Right ventricle myocardium superior (tissue), 1 donor: ENCODE measurements at regions not wholly inside any gene's neighbourhood (a gene's known extent, or its start where the extent isn't known, plus 50 kb on each side); places are given as distances from the start of the nearest gene placed in this dataset.

Experiments used
- ATAC-seq: fragments of 200-7000 bp; cut with Tn5 transposase; one replicate; pipeline ENCODE4 v1.9.1; 2020; ENCODE audit warnings: mild to moderate bottlenecking; ENCODE audit not compliant: poor library complexity
- DNase-seq: peaks from one replicate; pipeline ENCODE4 v3.0.0-alpha.2; 2020
- intact Hi-C: fragments of 100-400 bp; cut with DNase I; formaldehyde crosslinking; loops from one replicate; pipeline ENCODE4 v1.11.2; 2022
- donor health status: DM: no; HTN: yes; CAD: no; lungs with severe emphysema.

DNA sequence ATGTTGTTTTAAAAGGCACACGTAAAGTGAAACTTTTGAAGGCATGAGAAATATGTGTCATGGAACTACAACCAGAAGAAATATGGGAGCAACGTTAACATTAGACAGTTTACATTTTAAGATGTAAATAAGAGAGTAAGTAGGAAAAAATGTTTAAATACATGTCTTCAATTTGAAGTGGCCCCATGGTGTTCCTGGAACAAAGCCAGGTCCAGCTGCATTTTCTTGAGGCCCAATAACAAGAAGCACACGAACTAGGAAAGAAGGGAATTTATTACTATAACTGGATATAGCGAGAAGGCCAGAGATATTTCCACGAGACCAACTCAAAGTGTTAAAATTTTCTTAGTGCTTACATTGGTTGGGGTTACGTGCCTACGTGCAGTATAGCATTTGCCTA is 458.1 kb downstream of the KCTD8 start:
- ATAC-seq, result no peak
- DNase-seq, result no peak
- intact Hi-C loops, result no loop called here

DNA sequence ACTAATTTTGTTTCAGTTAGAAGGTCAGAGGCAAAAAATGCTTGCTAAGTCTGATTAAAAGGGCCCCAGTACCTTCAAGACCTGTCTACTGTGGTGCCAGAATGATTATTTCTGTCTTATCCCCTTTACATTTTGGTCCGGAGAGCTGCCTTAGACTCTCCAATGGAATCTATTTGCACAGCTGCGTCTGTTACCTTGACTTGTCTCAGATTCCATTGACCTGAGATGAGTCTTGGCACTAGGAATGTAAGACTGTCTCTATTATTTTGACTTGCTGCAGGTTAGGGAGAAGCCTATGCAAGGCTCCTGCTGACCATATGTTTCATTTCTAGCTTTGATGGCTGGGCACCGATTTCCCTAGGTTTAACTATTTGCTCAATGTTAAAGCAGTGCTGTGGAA is 457.6 kb downstream of the KCTD8 start:
- ATAC-seq (no peak), DNase-seq (no peak)
- intact Hi-C loops, result no loop called here

DNA sequence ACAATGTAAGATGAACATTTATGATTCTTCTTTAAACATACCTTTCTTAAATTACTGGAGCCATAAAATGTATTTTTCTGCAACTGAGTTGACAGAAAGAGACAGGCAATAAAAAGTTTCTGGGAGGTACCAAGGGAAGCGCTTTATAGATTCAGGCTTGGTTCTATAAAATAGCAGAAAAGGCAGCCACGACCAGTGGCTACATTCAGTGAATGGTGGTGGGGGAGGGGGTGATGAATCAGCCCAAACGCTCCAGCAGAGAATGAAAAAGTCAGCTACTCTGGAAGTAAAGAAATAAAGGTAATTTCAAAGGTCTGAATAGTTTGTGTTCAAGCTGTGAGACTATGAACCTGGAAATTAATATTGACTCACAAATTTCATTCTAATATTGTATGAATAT is 456.1 kb downstream of the KCTD8 start:
- DNase-seq, result no peak
- intact Hi-C loops, result no loop called here
- ATAC-seq, result no peak

DNA sequence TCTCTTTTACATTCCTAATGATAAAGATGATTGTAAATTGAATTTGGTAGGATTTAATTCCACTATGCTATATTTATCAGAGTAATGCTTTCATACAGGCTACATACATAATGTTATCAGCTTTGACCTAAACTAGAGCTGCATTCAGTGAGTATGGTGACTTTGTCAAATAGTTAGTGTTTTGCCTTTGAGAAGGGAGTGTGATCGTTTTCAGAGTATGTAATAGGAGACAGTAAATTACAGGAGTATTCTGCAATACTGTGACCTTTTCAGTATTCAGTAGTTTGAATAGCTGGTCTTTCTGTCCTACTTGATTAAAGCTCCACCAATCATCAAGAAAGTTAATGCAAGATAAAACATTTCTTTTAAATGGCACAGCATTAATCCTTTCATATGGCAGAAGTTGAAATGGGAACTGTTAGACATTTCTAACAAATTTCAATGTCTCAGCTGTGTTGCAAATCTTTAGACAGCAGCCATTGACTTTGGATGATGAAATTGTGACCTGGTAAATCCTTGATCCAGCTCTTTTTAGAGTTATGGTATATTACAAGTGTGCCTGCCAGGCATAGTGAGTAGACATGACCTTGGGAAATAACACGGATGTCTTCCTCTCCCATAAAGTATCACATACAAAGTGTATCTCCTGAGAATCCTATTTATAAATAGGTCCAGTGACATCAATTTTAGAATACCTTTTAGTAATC is 455.3 kb downstream of the KCTD8 start:
- intact Hi-C loops, result no loop called here

DNA sequence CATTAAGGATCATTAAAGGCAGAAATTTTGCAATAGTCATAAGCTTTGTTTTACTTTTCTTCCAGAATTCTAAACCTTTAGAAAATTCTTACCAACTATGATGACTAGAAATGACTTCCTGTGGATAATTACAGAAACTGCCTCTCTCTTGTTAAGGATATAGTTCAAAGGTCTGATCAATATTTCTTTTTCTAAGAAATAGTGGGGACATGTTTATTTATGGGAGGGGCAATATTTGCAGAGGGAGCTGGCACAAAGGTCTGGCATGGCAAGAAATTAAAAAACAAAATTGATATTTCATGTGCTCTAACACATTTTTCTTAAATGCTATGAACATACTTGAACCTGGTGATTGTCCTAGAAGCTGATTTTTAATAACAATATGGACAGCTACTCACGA is 448.9 kb downstream of the KCTD8 start:
- DNase-seq (no peak), ATAC-seq (no peak)
- intact Hi-C loops, result no loop called here

More for the DNA sequence above, 455.3 kb downstream of the KCTD8 start:
- ATAC-seq (no peak), DNase-seq (no peak)

DNA sequence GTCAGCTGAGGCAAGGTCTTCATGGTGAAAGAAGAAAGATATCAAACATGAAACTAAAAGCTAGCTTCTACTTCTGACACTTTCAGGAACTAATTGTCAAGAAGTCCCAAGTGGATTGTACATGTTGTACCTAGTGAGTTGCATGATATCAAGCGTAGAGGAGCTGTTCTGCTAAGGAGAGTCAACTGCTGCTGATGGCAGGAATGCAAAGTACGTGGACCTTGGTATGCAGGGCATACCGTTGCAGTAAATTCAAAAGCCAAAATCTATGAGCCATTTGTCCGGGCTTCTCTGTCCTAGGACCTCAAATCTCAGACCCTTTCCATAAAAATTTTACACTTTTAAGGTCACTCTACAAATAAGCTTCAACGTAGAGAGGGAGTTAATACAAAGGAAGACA is 446.2 kb downstream of the KCTD8 start:
- intact Hi-C loops, result no loop called here
- no peak for ATAC-seq
- no peak for DNase-seq

DNA sequence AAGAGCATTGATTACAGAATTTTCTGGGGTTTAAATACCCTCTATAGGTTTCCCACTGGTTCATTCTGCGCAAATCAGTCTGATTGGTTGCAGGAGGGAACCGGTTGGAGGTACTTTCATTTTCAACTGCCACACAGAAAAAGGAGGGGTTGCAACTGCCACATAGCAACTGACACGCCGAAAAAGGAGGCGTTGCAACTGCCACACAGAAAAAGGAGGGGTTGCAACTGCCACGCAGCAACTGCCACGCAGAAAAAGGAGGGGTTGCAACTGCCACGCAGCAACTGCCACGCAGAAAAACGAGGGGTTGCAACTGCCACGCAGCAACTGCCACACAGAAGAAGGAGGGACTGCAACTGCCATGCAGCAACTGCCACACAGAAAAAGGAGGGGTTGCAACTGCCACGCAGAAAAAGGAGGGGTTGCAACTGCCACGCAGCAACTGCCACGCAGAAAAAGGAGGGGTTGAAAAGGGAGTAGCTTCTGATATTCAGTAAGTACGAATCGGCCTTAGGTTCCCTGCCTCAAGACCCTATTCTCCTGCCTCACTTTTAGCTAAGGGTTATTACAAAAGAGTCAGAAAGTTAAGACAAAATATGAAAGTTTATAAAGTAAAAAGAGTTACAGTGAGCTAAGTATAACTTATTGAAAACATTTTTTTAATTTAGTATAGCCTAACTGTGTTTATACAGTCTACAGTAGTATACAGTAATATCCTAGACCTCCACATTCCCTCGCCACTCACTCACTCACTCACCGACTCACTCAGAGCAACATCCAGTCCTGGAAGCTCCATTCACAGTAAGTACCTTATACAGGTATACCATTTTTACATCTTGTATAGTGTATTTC is 431.8 kb downstream of the KCTD8 start:
- intact Hi-C loops, result no loop called here
- DNase-seq (no peak), ATAC-seq (no peak)

DNA sequence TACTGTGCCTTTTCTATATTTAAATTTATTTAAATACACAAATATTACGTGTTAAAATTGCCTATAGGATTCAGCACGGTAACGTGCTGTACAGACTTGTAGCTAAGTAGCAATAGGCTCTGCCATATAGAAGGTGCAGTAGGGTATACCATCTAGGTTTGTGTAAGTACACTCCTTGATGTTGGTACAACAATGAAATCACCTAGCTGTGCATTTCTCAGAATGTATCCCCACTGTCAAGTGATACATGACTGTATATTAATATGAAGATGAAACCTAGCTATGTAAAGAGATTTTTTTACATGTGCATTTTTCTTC is 431.2 kb downstream of the KCTD8 start:
- DNase-seq (no peak), ATAC-seq (no peak)
- intact Hi-C loops, result no loop called here

DNA sequence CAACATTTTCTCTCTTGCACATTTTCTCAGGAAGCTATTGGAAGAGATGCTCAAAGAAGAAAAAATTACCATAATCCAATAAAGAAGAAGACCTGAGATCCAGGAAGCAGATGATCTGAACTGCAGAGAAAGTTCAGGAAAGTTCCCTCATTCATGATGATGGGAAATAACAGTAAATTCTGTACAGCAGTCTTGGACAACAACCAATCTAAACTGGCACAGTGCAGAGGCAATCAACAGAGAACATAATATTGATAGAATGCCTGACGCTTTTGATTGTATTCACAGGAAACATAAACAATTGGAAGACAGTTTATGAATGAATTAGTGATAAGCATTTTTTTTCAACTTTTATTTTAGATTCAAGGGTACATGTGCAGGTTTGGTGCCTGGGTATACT is 428.9 kb downstream of the KCTD8 start:
- ATAC-seq, result no peak
- intact Hi-C loops, result no loop called here
- no peak for DNase-seq

DNA sequence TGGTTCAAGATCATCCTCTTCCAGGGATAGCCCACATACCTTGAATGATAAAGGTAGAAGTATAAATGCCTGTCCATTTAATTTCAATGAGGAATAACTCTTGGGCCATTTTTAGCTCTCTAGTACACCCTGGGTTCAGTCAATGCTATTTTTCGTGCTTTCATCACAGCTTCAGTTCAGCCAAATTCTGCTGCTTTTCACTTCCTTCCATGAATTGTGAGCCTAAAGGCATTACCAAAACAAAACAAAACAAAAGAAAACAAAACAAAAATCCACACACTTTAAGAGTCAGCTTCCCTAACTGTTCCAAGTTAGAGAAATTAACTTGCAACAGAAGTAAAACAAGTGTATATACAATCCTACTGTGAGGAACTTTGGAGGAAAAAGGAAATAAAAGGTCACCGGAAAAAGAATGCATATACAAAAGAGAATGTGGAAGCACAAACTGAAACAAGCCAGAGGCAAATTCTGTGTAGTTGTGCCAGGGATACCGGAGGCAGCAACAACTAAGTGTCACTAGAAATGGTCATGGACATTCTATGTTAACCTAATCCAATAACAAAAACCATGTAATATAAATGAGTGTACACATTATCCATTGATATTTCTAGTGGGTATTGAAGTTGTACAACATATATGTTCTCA is 423.1 kb downstream of the KCTD8 start:
- ATAC-seq (no peak), DNase-seq (no peak)
- intact Hi-C loops, result no loop called here

DNA sequence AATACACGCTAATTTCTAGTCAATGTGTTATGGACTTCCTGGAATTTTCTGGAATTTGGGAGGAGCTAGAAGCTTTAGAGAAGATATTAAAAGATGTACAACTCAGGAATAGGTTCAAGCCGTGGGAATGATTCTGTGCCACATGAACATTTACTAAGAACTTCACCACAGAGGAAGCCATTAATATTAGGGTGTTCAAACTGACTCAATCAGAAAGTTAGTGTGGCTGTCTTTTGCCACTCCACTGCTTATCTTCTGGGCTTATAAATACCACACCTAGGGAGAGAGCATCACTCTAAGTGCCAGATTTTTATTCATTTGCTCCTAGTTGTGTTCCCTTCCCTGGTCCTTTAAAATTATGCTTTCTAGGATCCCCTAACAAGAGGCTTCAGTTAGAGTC is 409.8 kb downstream of the KCTD8 start:
- intact Hi-C loops, result no loop called here
- DNase-seq, result no peak
- no peak for ATAC-seq

DNA sequence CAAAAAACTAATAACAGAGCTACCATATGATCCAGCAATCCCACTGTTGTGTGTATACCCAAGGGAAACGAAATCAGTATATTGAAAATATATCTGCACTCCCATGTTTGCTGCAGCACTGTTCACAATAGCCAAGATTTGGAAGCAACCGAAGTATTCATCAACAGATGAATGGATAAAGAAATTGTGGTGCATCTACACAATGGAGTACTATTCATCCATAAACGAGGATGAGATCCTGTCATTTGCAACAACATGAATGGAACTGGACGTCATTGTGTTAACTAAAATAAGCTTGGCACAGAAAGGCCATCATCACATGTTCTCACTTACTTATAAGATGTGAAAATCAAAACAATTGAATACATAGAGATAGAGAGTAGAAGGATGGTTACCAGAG is 402.1 kb downstream of the KCTD8 start:
- ATAC-seq (no peak), DNase-seq (no peak)
- intact Hi-C loops, result no loop called here

DNA sequence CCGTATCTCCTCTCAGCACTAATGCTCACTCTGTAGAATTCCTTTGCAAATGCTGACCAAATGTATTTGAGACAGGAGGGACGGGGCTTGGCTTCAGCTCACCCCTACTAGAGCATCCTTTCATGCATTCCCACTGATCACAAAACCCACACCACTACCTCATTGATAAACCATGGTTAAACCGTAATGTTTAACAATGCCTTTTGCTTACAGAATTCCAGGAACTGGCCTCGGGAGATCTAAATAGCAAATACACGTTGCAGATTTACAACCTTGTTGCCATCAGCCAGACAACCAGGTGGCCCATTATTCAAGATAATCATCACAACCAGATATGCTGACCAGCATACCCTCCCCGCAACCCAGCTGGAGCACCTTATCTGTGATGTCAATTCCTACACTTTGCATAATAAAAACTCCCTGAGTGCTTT is 391.9 kb downstream of the KCTD8 start:
- DNase-seq (no peak), ATAC-seq (no peak)
- intact Hi-C loops, result no loop called here

DNA sequence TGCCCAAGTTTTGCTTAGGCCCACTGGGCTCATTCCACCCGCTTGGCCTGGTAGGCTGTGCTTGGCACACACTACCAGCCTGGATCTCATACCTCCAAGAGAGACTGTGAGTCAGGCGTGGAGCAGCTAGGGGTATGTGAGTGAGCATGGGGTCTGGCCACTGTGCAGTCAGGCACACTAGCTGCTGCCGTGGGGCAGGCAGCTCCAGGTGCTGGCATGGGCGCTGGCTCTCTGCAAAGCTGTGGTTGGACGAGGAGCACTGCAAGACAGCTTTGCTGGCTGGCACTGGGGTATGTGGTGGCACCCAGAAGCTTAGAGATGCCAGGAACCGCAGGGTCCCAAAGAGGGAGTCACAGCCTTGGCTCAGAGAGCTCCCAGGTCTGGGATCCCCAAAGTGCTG is 377.8 kb downstream of the KCTD8 start:
- intact Hi-C loops, result no loop called here
- no peak for DNase-seq

DNA sequence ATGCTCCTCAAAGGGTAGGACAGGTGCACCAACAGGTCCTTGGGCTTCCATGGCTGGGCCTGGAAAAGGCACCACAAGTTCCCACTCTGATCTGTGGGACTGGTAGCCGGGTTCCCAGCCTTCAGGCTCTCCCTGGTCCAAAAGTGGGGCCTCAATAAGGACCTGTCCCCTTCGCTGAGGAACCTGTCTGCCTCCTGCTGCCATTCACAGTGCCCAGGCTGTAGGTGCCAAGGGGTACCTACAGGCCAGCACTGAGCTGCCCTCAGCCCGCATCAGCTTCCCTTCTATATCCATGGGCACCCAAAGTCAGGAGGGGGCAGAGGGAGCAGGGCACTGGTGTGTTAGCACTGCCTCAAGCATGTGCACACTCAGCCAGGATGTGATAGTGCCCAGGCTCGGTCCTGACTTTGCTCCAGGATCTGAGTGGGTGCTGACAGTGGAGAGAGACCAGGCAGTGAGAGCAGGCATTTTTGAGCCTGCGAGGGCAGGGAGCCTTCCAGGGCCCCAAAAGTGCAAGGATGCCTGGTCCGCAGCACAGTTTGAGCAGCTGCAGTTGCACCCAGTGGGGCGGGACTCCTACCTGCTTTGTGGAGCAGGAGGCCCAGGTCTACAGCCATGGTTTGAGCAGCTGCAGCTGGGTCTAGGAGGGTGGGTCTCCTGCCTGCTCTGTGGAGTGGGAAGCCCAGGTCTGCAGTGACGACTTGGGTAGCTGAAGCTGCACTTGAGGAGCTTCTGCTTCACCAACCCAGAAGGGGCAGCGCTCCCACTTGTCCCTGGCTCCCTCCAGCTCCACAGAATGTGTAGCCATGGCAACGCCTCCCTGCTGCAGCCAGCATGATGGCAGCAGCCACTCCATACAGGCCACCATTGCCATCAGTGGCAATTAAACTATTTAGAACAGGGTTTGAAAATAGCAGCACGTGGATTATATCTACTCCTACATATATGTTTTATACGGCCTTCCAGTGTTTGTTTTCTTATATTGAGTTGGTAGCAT is 376.4 kb downstream of the KCTD8 start:
- intact Hi-C loops, result no loop called here
- DNase-seq, result no peak
- no peak for ATAC-seq

More for the DNA sequence above, 377.8 kb downstream of the KCTD8 start:
- no peak for ATAC-seq

DNA sequence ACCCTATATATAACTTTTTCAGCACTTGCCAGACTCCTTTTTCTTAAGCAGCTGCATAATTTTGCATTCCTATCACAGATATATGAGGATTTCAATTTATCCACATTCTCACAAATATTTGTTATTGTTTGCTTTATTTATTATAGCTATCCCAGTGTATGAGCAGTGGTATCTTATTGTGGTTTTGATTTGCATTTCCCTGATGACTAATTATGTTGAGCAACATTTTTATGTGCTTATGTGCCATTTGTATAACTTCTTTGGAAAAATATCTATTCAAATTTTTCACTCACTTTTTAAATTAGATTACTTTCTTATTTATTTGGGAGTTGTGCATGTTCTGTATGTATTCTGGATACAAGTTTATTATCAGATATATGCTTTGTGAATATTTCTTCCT is 361.9 kb downstream of the KCTD8 start:
- intact Hi-C loops, result no loop called here
- ATAC-seq, result no peak

DNA sequence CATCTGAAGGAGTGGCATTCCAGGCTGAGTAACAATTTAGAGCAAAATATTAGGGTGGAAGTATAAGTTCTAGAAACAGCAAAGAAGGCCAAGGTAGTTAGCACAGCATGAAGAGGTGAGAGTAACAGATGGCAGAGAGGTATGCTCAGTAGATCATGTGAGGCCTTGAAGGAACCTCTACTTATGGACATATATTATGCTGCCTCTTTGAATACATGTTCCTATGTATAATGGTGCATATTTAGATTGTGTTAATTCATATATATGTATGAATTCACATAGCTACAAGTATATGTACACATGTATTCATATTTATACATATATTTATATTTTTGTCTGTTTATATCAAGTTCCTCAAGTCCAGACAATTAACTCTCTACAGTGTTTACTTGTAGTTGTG is 355.2 kb downstream of the KCTD8 start:
- ATAC-seq (no peak), DNase-seq (no peak)
- intact Hi-C loops, result no loop called here

More for the DNA sequence above, 361.9 kb downstream of the KCTD8 start:
- no peak for DNase-seq

DNA sequence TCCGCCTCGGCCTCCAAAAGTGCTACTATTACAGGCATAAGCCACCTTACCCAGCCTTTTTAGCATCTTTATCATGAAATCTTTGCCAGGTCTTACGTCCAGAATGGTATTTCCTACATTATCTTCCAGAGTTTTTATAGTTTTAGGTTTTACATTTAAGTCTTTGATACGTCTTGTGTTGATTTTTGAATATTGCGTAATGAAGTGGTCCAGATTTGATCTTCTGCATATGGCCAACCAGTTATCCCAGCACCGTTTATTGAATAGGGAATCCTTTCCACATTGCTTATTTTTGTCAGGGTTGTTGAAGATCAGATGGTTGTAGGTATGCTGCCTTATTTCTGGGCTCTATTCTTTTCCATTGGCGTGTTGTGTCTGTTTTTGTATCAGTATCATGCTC is 349.6 kb downstream of the KCTD8 start:
- intact Hi-C loops, result no loop called here

DNA sequence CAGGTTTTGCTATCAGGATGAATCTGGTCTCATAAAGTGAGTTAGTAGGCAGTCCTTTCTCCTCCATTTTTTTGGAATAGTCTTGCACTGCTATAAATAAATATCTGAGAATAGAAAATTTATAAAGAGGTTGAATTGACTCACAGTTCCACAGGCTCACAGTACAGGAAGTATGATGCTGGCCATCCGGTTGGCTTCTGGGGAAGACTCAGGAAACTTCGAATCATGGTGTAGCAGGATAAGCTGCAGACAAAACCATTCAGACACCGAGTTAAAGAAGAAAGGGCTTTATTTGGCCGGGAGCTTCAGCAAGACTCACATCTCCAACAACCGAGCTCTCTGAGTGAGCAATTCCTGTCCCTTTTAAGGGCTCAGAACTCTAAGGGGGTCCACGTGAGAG is 348.2 kb downstream of the KCTD8 start:
- no peak for ATAC-seq

More for the DNA sequence above, 349.6 kb downstream of the KCTD8 start:
- ATAC-seq (no peak), DNase-seq (no peak)

More for the DNA sequence above, 348.2 kb downstream of the KCTD8 start:
- intact Hi-C loops, result no loop called here
- no peak for DNase-seq
